NCI-H748 (cell line): ENCODE measurements at regions not wholly inside any gene's neighbourhood (a gene's known extent, or its start where the extent isn't known, plus 50 kb on each side); places are given as distances from the start of the nearest gene placed in this dataset.
A peak's percentile ranks its signal among the peaks of the same experiment; 100 is the strongest.
"Not testable (repeated sequence)": the region's sequence is repeated elsewhere in the genome, so short reads cannot be mapped to it uniquely, and the experiment has no call there.

Experiments used
- DNase-seq: peaks from one replicate; lab custom pipeline; 2025; ENCODE audit not compliant: unreplicated experiment; lab: John Stamatoyannopoulos, UW

- no peak for DNase-seq
Measured at GRCh38 chr4:162761965-162762364, 404.7 kb downstream of the NAF1 start.

DNA sequence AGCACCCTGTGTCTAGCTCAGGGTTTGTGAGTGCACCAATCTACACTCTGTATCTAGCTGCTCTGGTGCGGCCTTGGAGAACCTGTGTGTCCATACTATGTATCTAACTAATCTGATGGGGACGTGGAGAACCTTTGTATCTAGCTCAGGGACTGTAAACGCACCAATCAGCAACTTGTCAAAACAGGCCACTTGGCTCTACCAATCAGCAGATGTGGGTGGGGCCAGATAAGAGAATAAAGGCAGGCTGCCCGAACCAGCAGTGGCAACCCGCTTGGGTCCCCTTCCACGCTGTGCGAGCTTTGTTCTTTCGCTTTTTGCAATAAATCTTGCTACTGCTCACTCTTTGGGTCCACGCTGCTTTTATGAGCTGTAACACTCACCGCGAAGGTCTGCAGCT, 426.5 kb downstream of the NAF1 start:
- not testable (repeated sequence) for DNase-seq

DNA sequence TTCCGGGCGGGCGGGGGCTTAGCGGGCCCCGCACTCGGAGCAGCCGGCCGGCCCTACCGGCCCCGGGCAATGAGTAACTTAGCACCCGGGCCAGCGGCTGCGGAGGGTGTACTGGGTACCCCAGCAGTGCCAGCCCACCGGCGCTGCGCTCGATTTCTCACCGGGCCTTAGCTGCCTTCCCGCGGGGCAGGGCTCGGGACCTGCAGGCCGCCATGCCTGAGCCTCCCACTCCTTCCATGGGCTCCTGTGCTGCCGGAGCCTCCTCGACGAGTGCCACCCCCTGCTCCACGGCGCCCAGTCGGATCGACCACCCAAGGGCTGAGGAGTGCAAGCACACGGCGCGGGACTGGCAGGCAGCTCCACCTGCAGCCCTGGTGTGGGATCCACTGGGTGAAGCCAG, 427.1 kb downstream of the NAF1 start:
- not testable (repeated sequence) for DNase-seq

DNA sequence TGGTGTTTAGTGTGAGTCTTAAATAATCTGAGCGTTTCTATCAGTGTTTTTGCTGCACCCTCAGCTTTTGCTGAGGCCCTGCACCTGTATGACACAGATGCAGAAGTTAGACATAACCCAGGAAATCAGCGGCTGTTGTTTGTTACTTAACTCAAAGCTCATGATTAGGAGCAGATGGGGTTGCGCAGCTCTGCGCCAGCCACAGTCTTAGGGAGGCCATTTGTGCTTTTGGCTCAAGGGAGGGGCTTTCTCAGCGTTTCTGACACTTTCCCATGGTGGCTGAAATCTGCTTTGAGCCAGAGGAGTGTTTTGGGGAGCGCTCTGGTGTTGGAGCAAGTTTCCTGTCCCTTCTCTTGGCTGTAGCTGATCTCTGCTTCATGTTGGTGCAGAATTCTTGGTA, 433.8 kb downstream of the NAF1 start:
- DNase-seq: no peak

DNA sequence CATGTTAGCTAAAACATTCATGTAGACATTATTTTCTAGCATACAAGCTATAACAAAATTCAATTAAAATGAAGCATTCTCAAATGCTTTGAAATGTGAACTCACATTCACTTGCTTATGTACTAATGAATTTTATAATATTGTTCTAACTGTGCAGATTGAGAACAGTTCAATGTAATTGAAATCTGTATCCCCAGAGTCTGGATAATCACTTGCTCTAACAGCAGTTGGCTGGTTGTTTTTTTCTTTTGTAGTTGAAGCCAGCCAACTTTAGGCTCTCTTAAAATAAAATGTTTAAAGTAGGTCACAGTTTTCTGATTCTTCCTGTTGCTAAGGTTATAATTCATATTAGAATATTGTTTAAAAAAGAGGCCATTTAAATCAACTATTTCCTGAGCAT, 438.9 kb downstream of the NAF1 start:
- no peak for DNase-seq

- peak; percentile 17 for DNase-seq
Measured at GRCh38 chr4:162727232-162727631, 439.5 kb downstream of the NAF1 start.

- DNase-seq: no peak
Measured at GRCh38 chr4:162715401-162715800, 451.3 kb downstream of the NAF1 start.

DNA sequence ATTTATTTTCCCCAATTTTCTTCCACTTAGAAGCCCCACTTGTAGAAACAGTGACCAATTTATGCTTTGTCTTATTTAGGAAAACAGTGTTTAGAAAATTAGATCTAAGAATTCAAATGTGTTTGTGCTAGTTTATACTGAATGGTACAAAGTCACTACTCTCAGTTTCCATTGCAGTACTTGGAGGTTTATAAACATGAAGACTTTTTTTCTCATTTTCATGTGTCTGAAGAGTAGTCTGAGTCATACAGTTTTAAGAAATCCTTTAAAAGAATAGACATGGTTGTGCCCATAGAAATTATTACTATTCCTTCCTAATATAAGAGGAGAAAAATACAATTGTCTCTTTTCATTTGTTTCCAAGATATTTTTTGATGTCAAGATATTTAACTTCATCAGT, 458.7 kb downstream of the NAF1 start:
- DNase-seq: no peak

DNA sequence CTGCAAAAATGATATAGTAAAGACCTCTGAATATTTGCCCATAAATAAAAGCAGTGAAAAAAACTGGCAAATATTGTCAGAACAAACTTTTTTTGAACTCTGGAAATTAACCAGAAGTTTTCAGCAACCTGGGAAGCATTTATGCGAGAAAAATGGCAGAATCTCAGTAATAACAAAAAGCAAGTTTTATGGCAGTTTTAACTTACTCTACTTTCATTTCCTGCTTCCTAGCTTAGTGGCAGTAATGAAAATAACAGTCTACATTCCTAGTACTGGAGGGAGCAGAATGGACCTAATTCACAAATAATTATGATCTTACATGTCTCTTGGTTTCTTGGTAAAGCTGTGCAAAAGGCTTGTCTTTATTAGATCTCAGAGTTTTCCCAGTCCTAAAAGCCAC, 460.1 kb downstream of the NAF1 start:
- no peak for DNase-seq

- DNase-seq: no peak
Measured at GRCh38 chr4:162706051-162706450, 460.6 kb downstream of the NAF1 start.

DNA sequence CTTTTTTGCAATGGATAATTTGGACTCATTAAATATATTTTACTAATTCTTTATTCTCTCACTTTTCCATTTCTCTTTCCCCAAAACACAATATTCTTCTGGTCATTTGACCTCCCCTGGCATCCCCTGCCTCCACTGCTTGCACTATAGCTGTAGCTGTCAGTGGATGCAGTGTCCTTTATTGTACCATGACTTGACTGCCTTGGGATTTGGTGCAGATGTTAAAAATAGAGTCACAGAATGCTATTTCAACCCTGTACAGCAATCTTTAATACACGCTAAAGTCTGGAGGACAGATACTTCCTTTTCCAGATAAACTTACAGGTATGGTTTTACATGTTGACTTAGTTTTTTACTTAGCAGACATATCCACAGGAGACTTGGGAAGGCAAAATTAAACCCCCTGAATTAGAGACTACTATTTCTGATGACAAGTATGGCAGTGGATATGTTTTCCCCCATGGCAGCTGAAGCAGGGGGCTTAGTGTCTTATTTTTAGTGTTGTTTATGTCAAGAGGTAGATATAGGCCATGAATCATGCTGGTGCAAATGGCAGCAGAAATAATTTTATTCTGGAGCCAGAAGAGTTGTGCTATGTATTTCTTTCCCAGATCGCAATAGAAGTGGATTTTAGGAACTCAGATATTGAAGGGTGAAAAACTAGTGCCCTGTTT, 461.4 kb downstream of the NAF1 start:
- DNase-seq: no peak

DNA sequence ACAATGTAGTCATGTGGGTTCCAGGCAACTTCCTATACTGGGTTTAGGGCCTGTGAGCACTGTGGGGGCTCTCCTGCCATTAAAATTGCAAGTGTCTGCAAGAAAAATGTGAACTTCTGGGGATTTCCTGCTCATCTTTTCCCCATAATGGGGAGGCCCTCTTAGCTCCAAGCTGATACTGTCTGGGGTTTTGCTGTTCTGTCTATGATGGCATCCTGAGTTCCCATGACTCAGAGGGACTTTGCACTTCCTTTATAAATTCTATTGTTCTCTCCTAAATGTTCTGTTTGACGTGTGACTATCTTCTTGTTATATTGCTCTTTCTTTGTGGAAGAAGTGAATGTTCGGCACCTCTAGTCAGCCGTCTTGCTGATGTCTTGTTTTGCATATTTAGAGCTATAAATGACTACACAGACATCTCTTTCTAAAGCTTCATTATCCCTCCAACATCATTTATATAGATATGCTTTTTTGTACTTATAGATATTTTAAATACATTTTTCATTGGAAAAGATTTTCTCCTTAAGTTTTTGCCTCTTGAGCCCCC, 465.8 kb downstream of the NAF1 start:
- DNase-seq: no peak

DNA sequence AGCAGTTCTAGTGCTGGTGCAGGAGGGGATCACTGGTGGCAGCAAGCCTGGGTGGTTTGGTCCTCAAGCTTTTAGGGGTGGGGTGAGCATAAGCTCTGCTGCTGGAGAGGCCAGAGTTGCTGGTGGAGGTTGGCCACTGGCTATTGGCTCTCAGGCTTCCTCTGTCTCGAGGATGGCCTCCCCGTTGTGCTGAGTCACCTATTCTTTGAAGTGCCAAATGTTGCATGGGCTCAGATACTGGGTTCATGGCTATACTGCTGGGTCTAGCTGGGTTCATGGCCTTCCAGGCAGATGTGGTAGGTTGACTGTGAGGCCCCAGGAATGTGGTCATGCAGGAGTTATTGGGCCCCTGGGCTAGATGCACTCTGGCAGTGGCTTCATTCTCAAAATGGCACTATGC, 466.3 kb downstream of the NAF1 start:
- no peak for DNase-seq

DNA sequence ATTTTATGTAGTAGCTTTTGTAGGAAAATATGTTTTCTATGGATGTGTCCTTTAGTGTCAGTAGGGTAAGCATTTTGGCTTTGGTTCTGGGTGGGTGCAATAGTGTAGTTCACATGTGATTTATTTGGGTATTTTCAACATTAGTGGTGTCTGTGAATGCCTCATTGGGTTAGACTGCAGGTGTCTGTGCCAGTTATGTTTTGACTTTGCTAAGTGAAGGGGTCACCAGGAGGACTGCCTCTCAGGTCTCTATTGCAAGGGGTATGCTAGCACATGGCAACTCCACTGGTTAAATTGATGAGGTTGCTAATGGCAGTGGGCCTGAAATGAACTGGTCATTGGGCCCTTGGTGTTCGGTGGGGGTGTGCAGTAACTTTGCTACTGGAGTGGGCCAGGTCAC, 467.1 kb downstream of the NAF1 start:
- no peak for DNase-seq

- no peak for DNase-seq
Measured at GRCh38 chr4:162685410-162685809, 481.3 kb downstream of the NAF1 start.

GRCh38 chr4:162684998-162685397, 481.7 kb downstream of the NAF1 start:
- DNase-seq: no peak

DNA sequence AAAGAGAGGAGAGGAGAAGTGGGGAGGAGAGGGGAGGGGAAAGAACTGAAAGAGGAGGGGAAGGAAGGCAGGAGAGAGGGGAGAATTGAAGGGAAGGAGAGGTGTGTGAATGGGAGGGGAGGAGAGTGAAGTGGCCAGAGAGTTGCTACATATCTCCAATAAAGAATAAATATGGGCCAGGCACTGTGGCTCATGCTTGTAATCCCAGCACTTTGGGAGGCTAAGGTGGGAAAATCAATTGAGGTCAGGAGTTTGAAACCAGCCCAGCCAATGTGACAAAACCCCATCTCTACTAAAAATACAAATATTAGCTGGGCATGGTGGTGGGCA, 482.4 kb downstream of the NAF1 start:
- DNase-seq: no peak

GRCh38 chr4:162683659-162684370, 482.9 kb downstream of the NAF1 start:
- DNase-seq: no peak

- DNase-seq: no peak
Measured at GRCh38 chr4:162682651-162683050, 484.0 kb downstream of the NAF1 start.

DNA sequence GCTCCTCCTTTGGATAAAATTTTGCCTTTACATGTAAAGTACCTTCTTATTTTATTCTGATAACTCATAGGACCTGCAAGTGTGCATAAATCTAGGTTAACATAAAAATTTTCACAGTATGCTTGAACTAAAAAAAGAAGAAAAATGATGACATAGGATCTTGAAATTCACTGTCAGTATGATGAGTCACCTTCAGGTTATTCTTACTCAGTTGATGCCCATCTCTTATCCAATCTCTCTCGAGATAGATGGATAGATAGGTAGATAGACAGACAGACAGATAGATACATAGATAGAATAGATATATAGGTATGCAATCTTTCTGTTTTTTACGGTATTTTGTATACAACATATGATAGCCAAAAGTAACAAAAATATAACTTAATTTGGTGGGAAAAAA, 485.5 kb downstream of the NAF1 start:
- no peak for DNase-seq

GRCh38 chr4:162675661-162676060, 491.0 kb downstream of the NAF1 start:
- DNase-seq: no peak

- DNase-seq: no peak
Measured at GRCh38 chr4:162661913-162662312, 498.1 kb upstream of the FSTL5 start.

- no peak for DNase-seq
Measured at GRCh38 chr4:162659716-162660115, 495.9 kb upstream of the FSTL5 start.
